Activated naive CD4-positive, alpha-beta T cell treated with anti-CD3 and anti-CD28 coated beads, Interleukin-2, amount 50 U/mL, for 72 hours (primary cell): ENCODE measurements at regions not wholly inside any gene's neighbourhood (a gene's known extent, or its start where the extent isn't known, plus 50 kb on each side); places are given as distances from the start of the nearest gene placed in this dataset.
"Not testable (repeated sequence)": the region's sequence is repeated elsewhere in the genome, so short reads cannot be mapped to it uniquely, and the experiment has no call there.

Experiments
- ATAC-seq, 2 donors: fragments of 150-1000 bp; cut with Tn5 transposase; 2 replicates each; pipeline ENCODE4 v1.10.0; 2021; ENCODE audit warnings: mild to moderate bottlenecking in 2 of 2, moderate library complexity in 2 of 2
- DNase-seq, 2 donors: peaks; one replicate each; pipeline ENCODE4 v3.0.0; 2021 to 2022; ENCODE audit warnings: low spot score in 2 of 2
- H3K27ac Mint-ChIP-seq, 2 donors: one replicate each; pipeline ENCODE4 v1.8.0; 2022; ENCODE audit warnings: mild to moderate bottlenecking in 2 of 2, mixed read lengths in 2 of 2
- H3K36me3 Mint-ChIP-seq, 2 donors: one replicate each; pipeline ENCODE4 v1.8.0; 2022; ENCODE audit warnings: mixed read lengths in 2 of 2
- H3K9me3 Mint-ChIP-seq, 2 donors: one replicate each; pipeline ENCODE4 v1.8.0; 2022; ENCODE audit warnings: mixed read lengths in 2 of 2

- H3K27ac Mint-ChIP-seq: no peak overlapping the region
- H3K9me3 Mint-ChIP-seq: no peaks in the 10 kb centered on the region
- no peaks in the 10 kb centered on the region for H3K36me3 Mint-ChIP-seq
- DNase-seq: no peak
- no peak for ATAC-seq
These were observed 82.7 kb upstream of the AKIRIN2 start for GRCh38 chr6:87784690-87785089.

- H3K27ac Mint-ChIP-seq: no peak overlapping the region
- H3K9me3 Mint-ChIP-seq: no peaks in the 10 kb centered on the region
- DNase-seq (no peak), ATAC-seq (no peak)
- no peaks in the 10 kb centered on the region for H3K36me3 Mint-ChIP-seq
These were observed 82.0 kb upstream of the AKIRIN2 start for GRCh38 chr6:87784051-87784450.

- H3K9me3 Mint-ChIP-seq: no peaks in the 10 kb centered on the region
- no peaks in the 10 kb centered on the region for H3K36me3 Mint-ChIP-seq
- DNase-seq (no peak), ATAC-seq (no peak)
- no peak overlapping the region for H3K27ac Mint-ChIP-seq
These were observed 77.5 kb upstream of the AKIRIN2 start for GRCh38 chr6:87779542-87779941.

- H3K36me3 Mint-ChIP-seq: no peaks in the 10 kb centered on the region
- DNase-seq: no peak
These were observed 70.8 kb upstream of the AKIRIN2 start for GRCh38 chr6:87772597-87773530.

GRCh38 chr6:87767478-87767877, 65.4 kb upstream of the AKIRIN2 start:
- ATAC-seq: no peak
- H3K9me3 Mint-ChIP-seq: no peaks in the 10 kb centered on the region
- H3K27ac Mint-ChIP-seq: no peak overlapping the region
- no peaks in the 10 kb centered on the region for H3K36me3 Mint-ChIP-seq
- no peak for DNase-seq

More at GRCh38 chr6:87772597-87773530, 70.8 kb upstream of the AKIRIN2 start:
- ATAC-seq: no peak
- H3K9me3 Mint-ChIP-seq: no peaks in the 10 kb centered on the region
- H3K27ac Mint-ChIP-seq: no peak overlapping the region

GRCh38 chr6:87766211-87766610, 64.2 kb upstream of the AKIRIN2 start:
- DNase-seq: no peak
- H3K27ac Mint-ChIP-seq: no peak overlapping the region
- no peak for ATAC-seq

GRCh38 chr6:87763901-87764300, 61.9 kb upstream of the AKIRIN2 start:
- ATAC-seq: no peak
- no peak overlapping the region for H3K27ac Mint-ChIP-seq

More at GRCh38 chr6:87766211-87766610, 64.2 kb upstream of the AKIRIN2 start:
- H3K36me3 Mint-ChIP-seq: no peaks in the 10 kb centered on the region
- no peaks in the 10 kb centered on the region for H3K9me3 Mint-ChIP-seq

GRCh38 chr6:87763276-87763675, 61.2 kb upstream of the AKIRIN2 start:
- Mint-ChIP-seq H3K9me3 (no peaks in the 10 kb centered on the region), H3K27ac (no peak overlapping the region), H3K36me3 (no peaks in the 10 kb centered on the region)
- DNase-seq: no peak
- no peak for ATAC-seq

More at GRCh38 chr6:87763901-87764300, 61.9 kb upstream of the AKIRIN2 start:
- DNase-seq: no peak
- Mint-ChIP-seq H3K9me3 (no peaks in the 10 kb centered on the region), H3K36me3 (no peaks in the 10 kb centered on the region)

GRCh38 chr6:87762116-87762515, 60.1 kb upstream of the AKIRIN2 start:
- no peak for DNase-seq
- no peak overlapping the region for H3K27ac Mint-ChIP-seq
- H3K36me3 Mint-ChIP-seq: no peaks in the 10 kb centered on the region
- ATAC-seq: no peak
- no peaks in the 10 kb centered on the region for H3K9me3 Mint-ChIP-seq

GRCh38 chr6:87757792-87758191, 55.8 kb upstream of the AKIRIN2 start:
- ATAC-seq: no peak
- no peaks in the 10 kb centered on the region for H3K9me3 Mint-ChIP-seq
- no peak for DNase-seq

GRCh38 chr6:87756858-87757257, 54.8 kb upstream of the AKIRIN2 start:
- H3K27ac Mint-ChIP-seq: no peak overlapping the region
- H3K36me3 Mint-ChIP-seq: no peaks in the 10 kb centered on the region
- ATAC-seq (peak; percentile 88 to 95), DNase-seq (peak in 1 of 2 donors; percentile 22)
- H3K9me3 Mint-ChIP-seq: no peaks in the 10 kb centered on the region

More at GRCh38 chr6:87757792-87758191, 55.8 kb upstream of the AKIRIN2 start:
- H3K27ac Mint-ChIP-seq: no peak overlapping the region
- no peaks in the 10 kb centered on the region for H3K36me3 Mint-ChIP-seq

GRCh38 chr6:87755708-87756671, 54.0 kb upstream of the AKIRIN2 start:
- no peaks in the 10 kb centered on the region for H3K36me3 Mint-ChIP-seq
- H3K27ac Mint-ChIP-seq: no peak overlapping the region
- ATAC-seq (no peak), DNase-seq (no peak)
- H3K9me3 Mint-ChIP-seq: no peaks in the 10 kb centered on the region

- DNase-seq (no peak), ATAC-seq (no peak)
- no peaks in the 10 kb centered on the region for H3K9me3 Mint-ChIP-seq
- H3K36me3 Mint-ChIP-seq: no peaks in the 10 kb centered on the region
- H3K27ac Mint-ChIP-seq: no peak overlapping the region
These were observed 52.8 kb upstream of the AKIRIN2 start for GRCh38 chr6:87754828-87755227.

- no peak for ATAC-seq
- H3K36me3 Mint-ChIP-seq: no peaks in the 10 kb centered on the region
- H3K9me3 Mint-ChIP-seq: no peaks in the 10 kb centered on the region
- no peak overlapping the region for H3K27ac Mint-ChIP-seq
- no peak for DNase-seq
These were observed 51.2 kb upstream of the AKIRIN2 start for GRCh38 chr6:87753131-87753685.

GRCh38 chr6:87752503-87752902, 50.5 kb upstream of the AKIRIN2 start:
- not testable (repeated sequence) for H3K36me3 Mint-ChIP-seq

More at GRCh38 chr6:87752503-87752902, 50.5 kb upstream of the AKIRIN2 start:
- H3K27ac Mint-ChIP-seq, H3K9me3 Mint-ChIP-seq, DNase-seq, ATAC-seq: not testable (repeated sequence)
